ENCODE measurements at regions not wholly inside any gene's neighbourhood (a gene's known extent, or its start where the extent isn't known, plus 50 kb on each side); places are given as distances from the start of the nearest gene placed in this dataset.

GRCh38 chr17:53101706-53102105, 721.0 kb upstream of the KIF2B start:
- no peaks in the 10 kb centered on the region for H3K4me1 ChIP-seq (ENCODE audit: control insufficient read depth, extremely low read depth, insufficient read depth, low read length)
- BruUV-seq (replicated peaks): no TSS peak
- no peak overlapping the region for H3K4me3 ChIP-seq (replicated peaks in 1 of 3; ENCODE audit: insufficient read depth in 1 of 3, low read depth in 1 of 3, low read length in 3 of 3)
- H3K79me2 ChIP-seq (ENCODE audit: control insufficient read depth, insufficient read depth, low read length): no peaks in the 10 kb centered on the region
- TF ChIP-seq POLR2AphosphoS5 (IDR thresholded peaks at IDR 0.05; ENCODE audit: insufficient read depth, low read depth, low read length): no peak
- TF ChIP-seq MYC (IDR thresholded peaks at IDR 0.05; ENCODE audit: low read depth, low read length): no peak
- no peak for TF ChIP-seq JUN (IDR thresholded peaks at IDR 0.05; ENCODE audit: borderline replicate concordance, insufficient read depth, insufficient read length, low read depth)
- no peak for TF ChIP-seq CTCF (IDR thresholded peaks at IDR 0.05; ENCODE audit: extremely low read depth in 1 of 2, insufficient read depth in 1 of 2, low read depth in 1 of 2, low read length in 2 of 2)
- TF ChIP-seq POLR2A (IDR thresholded peaks at IDR 0.05; ENCODE audit: low read depth, low read length): no peak
- no peak for TF ChIP-seq FOS (IDR thresholded peaks at IDR 0.05; ENCODE audit: borderline replicate concordance, insufficient read depth, low read length)
- no peak for TF ChIP-seq GATA2 (IDR thresholded peaks at IDR 0.05; ENCODE audit: insufficient read depth, insufficient read length, low read depth, low read length)
- TF ChIP-seq MAX (IDR thresholded peaks at IDR 0.05; ENCODE audit: insufficient read depth, insufficient read length): no peak
- no peak for TF ChIP-seq EZH2 (IDR thresholded peaks at IDR 0.05; ENCODE audit: borderline replicate concordance, low read depth, low read length, severe bottlenecking)
- FAIRE-seq: no peak
- POLR2A ChIA-PET: no interaction called here
- H3K4me2 ChIP-seq (ENCODE audit: insufficient read depth, low read length): no peak overlapping the region
- no peak overlapping the region for H3K27ac ChIP-seq (ENCODE audit: insufficient read depth, low read depth, low read length)
- H3K9me3 ChIP-seq (replicated peaks; ENCODE audit: control insufficient read depth, insufficient read depth, low read length): no peaks in the 10 kb centered on the region
- H3K9ac ChIP-seq (replicated peaks; ENCODE audit: extremely low read depth, insufficient read depth, low read length): no peak overlapping the region
- no peaks in the 10 kb centered on the region for H3K36me3 ChIP-seq (ENCODE audit: control insufficient read depth in 2 of 2, extremely low read depth in 1 of 2, insufficient read depth in 2 of 2, low read length in 2 of 2)
- DNase-seq (ENCODE audit: low read depth, low spot score): no peak
- CTCF ChIA-PET: no interaction called here
- H3K9me1 ChIP-seq (replicated peaks; ENCODE audit: control insufficient read depth, extremely low read depth, insufficient read depth, low read length): no peaks in the 10 kb centered on the region
- H3K27me3 ChIP-seq (ENCODE audit: control insufficient read depth in 2 of 2, insufficient read depth in 2 of 2, low read length in 2 of 2): no peaks in the 10 kb centered on the region
- H4K20me1 ChIP-seq (replicated peaks; ENCODE audit: control insufficient read depth, extremely low read depth, insufficient read depth, low read length): no peaks in the 10 kb centered on the region
- H2AFZ ChIP-seq (ENCODE audit: low read depth, low read length): no peak overlapping the region
- dilution Hi-C loops (cut with MboI; ENCODE audit: extremely low pct_ligation_motif_present, low sequenced_read_pairs): no loop called here
- intact Hi-C loops (cut with micrococcal nuclease): no loop called here
